Stomach (tissue), 4 donors: ENCODE measurements at regions not wholly inside any gene's neighbourhood (a gene's known extent, or its start where the extent isn't known, plus 50 kb on each side); places are given as distances from the start of the nearest gene placed in this dataset.

Experiments
- CTCF ChIP-seq, 7 experiments: fragments of 450-650 bp in 4 of 7; fragments of 200-600 bp in 3 of 7; sonication (generic) in 3 of 7; IDR thresholded peaks; one replicate each; pipeline ENCODE4 v1.5.1; 2016 to 2019; ENCODE audit warnings: antibody characterized with exemption in 7 of 7, control low read depth in 2 of 7, mild to moderate bottlenecking in 1 of 7
- POLR2A ChIP-seq, 4 donors: fragments of 450-650 bp; IDR thresholded peaks; one replicate each; pipeline ENCODE4 v1.6.1; 2016; ENCODE audit warnings: antibody characterized with exemption in 4 of 4, control low read depth in 2 of 4, mild to moderate bottlenecking in 1 of 4, moderate library complexity in 1 of 4
- POLR2AphosphoS5 ChIP-seq, 3 donors: sonication (generic); formaldehyde crosslinking; IDR thresholded peaks; one replicate each; pipeline ENCODE4 v1.6.1; 2016; ENCODE audit warnings: antibody characterized with exemption in 3 of 3

DNA sequence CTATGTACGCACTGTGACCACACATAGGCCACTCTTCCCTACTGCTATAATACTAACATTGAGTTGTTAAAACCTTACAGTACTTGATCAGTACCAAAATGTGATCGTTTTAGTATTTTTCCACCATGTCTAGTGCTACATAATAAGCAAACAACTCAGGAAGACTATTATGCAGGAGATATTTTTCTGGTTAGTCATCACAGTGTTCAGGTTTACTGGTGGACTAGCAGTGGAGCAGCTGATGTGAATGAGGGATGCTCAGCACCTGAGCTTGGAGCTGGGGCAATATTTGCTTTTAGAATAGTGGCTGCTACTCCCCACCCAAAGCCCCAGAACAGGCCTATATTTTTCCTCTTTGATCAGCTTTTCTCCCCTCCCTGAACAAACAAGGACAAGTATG lies 513.1 kb downstream of the KCNH5 start:
- TF ChIP-seq CTCF (IDR thresholded peaks at IDR 0.05) (no peak), POLR2A (IDR thresholded peaks at IDR 0.05) (no peak), POLR2AphosphoS5 (IDR thresholded peaks at IDR 0.05) (no peak)
